ENCODE measurements at regions not wholly inside any gene's neighbourhood (a gene's known extent, or its start where the extent isn't known, plus 50 kb on each side); places are given as distances from the start of the nearest gene placed in this dataset.

DNA sequence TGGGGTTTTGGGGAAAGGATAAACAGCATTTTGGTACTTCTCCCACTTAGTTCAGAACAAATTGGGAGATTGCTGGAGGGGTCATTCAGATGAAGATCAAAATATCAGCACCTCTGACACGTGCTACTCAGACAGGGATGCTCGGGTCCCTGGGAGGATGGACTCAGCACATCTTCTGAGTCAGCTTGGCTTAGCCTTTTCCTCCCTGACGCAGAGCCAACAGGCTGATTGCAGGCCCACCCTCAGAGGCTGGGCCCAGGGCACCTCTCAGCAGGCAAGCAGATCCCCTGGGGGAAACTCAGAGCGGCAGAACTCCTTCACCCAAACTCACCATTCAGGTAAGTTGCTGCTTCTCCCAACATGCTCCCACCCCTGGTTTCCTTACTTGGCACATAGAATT lies 304.9 kb downstream of the TLE3 start:
- no peak for DNase-seq (ENCODE audit: low read depth, low spot score)

DNA sequence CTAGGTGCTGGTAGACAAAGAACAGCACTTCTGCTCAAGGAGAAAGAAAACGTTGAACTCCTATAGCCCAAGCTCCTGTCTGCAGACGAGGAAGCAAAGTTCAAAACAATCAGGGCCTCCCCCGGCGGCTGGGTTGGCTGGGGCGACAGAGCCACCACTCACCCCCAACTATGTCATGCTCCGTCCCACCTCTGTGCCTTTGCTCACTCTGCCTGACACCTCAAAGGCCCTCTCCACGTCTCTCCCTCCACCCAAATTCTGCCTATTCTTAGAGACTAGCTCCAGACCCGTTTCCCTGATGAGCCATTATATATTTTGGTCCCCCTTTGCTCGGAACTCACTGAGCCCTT lies 304.3 kb downstream of the TLE3 start:
- DNase-seq (ENCODE audit: low read depth, low spot score), result no peak

DNA sequence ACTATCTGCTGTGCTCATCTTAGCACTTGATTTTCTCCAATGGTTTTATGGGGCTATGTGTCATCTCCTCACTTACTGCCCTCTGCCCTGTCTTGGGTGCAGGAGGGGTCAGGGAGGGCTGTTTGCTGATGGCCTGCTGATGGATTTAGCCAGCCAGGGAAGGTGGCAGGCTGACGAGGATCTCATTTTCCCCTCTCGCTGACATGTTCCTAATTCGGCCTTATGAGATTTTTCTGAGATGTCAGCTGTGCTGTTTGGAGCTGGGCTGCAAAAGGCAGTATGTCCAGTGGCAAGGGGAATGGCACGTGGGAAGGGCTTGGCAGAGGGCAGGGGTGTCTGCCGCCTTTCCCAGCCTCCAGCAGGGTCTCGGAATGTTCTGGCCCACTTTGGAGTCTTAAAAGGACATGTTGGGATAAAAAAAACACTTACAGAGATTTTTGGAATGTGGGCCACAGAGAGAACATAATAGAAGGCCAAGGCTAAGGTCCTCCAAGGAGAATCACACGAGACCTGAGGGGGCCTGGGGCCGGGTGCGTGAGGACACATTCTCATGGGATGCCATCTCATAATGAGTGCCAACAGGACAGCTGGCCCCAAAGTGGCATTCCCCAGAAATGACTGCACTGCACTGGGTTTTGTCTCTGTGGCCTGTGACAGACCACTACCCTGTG lies 303.8 kb downstream of the TLE3 start:
- no peak for DNase-seq (ENCODE audit: low read depth, low spot score)

DNA sequence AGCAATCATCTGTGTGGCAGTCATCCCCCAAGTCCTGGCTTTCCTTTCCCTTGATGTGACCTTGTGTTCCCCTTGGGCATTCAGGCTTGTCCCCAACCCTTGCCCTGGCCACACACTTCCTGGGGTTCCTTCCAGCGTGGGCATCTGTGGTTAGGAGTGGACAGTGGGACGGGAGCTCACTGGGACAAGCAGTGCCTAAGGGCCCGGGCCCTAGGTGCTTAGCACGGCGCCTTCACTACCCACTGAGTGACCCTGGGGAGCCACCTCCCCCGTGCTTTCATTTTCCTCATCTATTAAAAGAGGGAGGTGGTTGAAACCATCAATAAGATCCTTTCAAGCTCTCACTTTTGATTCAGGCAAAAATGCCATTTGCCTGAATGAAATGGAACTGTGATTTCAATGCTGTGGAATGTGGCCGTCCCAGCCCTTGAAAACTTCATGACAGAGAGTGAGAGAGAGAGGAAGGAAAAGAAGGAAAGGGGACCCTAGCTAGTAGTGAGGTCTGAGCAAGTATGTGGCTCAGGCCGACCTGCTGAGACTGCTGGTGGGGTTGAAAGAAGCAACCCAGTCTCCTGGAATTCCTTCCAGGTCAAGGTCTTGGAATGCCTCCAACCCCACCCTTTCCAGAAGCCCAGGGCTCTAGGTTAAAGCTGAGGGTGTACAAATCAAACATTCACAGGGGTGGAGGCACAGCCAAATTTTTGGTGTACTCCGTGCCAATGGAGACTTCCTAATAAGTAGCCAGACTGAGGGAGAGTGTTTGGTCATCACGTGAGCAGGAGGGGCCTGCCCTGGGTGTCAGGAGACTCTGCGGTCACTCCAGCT lies 302.9 kb downstream of the TLE3 start:
- DNase-seq (ENCODE audit: low read depth, low spot score), result no peak

DNA sequence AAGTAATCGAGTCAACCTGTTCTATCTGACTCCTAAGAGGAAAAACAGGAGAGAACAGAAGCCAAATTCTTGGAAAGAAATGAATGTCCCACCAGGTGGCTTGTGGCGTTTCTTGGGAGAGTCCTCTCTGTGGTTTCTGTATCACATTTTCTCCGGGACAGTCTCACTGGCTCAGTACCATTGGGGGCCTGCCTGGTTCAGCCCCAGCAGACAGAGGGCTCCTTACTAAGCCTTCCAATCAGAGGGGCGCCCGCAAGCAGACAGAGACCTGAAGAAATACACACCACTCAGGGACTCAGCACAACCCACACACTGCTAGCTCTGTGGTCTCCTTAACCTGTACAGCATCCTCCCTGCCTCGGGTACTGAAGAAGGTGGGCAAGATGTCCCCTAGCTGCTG lies 302.1 kb downstream of the TLE3 start:
- no peak for DNase-seq (ENCODE audit: low read depth, low spot score)

DNA sequence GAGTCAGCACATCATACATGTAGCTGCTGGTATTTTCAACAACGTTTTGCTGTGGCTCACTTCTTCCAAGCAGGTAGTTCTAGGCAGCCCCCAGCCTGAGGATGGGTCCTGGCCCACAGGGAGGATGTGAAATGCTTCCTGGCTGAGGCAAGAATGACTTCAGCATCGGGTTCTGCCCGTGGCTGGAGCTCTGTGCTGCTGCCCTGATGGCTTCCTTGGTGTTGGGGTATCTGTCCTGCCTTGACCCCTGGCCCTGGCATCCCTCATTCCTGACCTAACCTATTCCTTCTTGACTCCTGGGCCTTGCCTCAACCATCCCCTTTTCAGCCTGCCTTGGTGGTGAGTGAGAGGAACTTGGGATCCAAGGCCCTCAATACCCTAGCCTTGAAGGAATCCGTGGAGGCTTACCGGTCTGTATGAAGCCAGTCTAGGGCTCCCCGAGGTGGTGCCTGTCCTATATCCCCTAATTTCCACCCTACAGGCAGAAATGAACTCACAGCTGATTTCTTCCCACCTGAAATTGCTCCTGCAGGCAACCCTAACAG lies 300.6 kb downstream of the TLE3 start:
- DNase-seq (ENCODE audit: low read depth, low spot score), result no peak

DNA sequence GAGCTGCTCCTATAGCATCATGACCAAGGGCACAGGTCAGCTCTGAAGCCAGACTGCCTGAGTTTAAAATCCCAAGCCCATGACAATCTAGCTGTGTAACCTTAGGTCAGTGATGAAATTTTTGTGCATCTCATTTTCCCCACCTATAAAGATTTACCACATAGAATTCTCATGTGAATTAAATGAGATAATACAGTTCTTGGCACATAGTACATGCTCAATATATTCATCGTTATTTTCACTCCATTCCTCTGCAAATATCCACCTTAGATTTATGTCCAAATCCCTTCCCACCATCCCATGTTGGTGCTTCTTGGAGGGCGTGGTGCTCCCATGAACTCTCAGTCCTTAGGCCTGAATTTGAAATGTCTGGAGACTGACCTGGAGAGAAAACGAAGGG lies 300.1 kb downstream of the TLE3 start:
- no peak for DNase-seq (ENCODE audit: low read depth, low spot score)

DNA sequence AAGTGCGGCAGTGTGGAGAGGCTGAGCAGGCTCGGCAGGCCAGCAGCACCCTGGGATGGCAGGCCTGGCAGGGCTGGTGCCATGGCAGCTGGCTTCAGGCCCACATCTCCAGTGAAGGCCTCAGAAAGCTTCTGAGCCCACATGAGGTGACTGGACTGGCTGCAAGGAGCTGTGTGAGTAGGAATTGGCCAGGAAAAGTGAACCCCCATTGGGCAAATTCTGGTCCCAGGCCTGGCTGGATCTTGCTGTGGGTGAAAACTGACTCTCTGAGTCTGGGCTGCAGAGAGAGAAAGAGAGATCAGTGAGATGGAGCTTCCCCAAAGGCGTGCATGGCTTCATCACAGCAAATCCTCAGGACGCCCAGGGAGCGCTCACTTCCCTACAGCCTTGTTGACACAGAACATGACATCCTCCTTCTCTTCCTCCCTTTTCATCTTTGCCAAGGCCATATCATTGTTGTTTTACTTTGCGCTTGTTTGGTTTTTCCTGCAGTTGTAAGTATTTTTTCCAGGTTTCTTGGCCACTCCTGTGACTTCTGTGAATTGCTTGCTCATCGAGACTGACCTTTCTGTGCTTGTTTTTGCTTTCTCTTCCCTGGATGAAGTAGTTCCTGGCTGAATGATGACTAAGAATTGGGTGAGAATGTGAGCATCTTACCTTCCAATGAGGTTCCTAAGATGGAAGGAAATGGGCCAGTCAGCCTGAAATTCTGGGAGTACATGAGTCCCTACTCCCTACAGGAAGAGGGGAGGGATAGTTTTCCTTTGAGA lies 299.1 kb downstream of the TLE3 start:
- no peak for DNase-seq (ENCODE audit: low read depth, low spot score)

DNA sequence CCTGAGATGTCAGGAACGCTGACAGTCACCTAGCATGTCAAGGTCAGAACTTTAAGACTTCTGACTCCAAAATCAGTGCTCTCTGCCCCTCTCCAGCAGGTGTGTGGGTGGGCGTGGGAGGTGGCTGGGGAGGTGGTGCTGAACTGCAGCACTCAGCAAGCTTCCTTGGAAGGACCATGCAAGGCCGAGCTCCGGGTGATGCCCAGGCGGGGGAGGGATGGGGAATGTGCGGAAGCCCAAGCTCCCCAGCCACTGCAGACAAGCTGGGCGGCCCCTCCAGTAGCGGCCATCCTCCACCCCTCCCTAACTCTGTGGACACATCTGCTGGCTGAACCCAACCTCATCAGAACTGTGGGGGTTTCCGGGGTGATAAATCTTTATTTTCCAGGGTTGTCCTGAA lies 296.6 kb downstream of the TLE3 start:
- no peak for DNase-seq (ENCODE audit: low read depth, low spot score)

DNA sequence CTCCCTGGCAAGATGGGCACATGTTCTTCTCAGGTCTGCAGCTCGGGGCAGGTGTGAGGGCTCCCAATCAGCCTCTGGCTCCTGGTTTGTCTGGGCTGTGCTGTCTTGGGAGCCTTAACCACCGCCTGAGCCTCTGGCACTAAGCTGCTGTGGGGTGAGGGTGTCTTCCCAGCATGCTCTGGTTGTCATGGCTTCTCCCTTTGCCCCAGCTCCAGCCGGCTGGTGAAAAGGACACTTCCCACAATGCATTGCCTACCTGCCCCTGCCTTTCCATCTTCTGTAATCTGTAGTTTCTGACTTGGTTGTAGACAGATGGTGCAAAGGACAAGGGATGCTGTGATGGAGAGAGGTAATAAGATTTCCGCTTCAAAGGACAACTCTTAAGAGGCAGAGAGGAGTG lies 295.3 kb downstream of the TLE3 start:
- no peak for DNase-seq (ENCODE audit: low read depth, low spot score)

DNA sequence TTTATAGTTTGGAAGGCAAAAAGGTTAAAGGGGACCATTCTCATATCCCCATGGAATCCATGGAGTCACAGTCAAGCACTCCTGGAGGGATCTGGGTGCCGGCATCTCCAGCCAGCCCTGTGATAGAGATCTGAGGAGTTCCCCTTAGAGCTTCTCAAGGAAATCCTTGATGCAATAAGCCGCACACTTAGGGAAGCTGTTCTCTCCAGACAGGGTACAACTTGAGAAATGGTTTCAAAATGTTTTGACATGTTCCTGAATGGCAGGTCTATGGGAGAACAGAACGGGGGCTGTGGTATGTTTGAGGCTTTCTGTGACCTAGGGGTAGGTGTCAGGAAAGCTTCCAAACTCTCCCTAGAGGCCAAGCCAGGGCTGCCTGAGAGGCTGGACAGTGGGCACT lies 292.9 kb downstream of the TLE3 start:
- no peak for DNase-seq (ENCODE audit: low read depth, low spot score)

DNA sequence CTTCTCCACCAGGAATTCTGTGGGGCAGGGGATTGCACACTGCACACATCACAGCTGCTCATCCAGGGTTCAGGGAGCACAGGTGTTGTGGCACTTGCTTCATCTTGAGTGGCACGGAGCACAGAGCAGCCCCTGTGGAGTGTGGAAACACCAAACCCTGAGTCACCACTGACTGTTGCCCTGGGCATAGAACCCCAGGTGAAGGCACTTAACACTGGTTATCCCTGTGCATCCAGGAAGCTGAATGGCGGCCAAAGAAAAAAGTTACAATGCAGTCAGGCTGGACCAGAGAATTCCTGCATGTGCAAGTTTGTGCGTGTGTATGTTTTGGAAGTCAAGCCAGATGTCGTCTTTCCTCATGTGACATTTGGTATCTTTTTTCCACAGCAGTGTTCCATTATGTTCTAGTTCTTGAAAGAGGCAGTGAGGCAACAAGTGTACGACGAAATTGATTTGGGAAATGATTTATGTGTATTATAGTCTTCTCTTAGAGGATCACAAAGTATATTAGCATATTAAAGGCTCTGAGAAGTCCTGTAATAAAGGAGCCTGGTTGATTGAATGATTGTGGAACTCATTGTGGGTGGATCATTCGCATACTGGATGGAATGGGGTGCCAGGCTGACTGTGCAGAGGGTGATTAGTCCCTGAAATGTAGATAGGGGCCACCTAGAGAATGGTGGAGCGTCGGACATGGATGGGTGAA lies 292.3 kb downstream of the TLE3 start:
- DNase-seq (ENCODE audit: low read depth, low spot score), result no peak

DNA sequence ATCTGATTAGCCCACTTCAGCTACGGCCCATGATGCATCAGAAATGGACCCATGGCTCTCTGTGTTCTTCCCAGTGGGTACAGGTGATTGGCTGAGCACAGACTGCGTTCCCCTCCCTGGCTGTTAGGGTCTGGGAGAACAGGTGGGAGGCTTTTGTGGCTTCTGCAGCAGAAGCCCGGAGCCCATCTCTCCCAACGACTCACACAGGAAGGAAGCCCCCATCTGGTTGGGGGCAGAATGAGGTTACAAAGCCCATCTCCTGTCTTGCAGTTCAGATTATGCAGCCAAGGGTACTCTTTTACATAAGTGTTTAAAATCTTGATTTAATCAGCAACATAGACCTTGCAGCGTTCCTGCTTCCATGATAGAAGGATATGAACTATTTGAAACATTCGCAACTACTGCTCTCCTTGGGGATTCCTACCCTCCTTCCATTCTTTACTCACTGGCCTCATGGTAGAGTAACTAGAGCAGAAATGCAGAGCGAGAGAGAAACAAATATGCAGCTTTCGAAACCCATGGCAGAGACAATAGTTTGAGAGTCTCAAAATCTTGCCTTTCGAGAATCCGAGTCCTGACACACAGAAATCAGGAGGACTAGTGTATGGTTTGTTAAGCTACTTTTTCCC lies 291.3 kb downstream of the TLE3 start:
- DNase-seq (ENCODE audit: low read depth, low spot score), result no peak

DNA sequence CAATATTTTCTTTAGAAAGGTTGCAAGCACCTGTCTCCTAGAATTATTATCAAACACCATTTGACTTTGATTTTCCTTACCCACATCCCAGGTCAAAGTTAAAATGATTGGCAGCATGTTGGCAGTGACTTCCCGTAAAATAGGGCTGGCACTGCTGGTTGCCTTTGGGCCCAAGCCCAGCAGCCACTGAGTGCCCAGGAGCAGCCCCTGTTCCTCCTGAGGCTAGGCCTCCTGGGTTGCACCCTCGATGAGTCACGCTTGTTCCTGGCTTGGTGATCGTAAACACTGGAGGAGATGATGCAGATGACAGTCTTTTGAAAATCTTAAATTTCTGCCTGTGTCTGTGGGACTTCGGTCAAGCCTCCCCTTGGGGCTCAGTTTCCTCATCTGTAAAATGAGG lies 290.0 kb downstream of the TLE3 start:
- DNase-seq (ENCODE audit: low read depth, low spot score), result no peak

DNA sequence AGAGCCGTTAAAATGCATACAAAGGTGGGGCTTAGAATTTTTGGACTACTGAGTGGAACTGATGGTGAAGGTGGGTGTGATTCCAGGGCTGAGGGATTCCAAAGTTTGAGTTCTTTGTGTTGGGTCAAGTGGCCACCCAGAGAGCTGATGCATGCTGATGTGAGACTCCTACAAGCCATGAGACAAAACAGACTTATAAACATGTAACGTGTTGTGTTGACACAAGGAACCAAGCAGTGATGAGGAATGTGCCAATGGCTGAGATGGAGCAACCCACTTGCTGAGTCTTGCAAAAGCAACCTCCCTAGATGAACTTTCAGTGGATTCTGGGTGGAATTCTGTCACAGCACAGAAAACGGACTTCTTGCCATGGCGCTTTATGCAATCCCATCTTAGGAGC lies 289.0 kb downstream of the TLE3 start:
- DNase-seq (ENCODE audit: low read depth, low spot score), result no peak

DNA sequence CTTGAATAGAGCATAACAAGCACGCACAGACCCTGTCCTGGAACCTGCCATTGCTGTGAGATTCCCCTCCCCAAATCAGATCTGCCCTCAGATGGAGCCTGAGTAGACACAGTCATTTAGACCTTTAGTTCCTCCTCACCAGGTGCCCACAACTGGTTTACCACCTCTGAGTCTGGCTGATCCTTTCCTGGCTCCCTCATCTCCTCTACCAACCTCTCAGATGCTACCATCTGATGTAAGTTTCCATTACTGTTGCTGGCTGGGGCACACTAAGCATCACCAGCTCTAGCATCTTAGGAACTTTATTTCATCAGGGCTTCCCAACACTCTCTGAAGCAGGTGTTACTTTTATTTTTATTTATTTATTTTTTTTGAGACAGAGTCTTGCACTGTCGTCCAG lies 288.3 kb downstream of the TLE3 start:
- DNase-seq (ENCODE audit: low read depth, low spot score), result no peak

DNA sequence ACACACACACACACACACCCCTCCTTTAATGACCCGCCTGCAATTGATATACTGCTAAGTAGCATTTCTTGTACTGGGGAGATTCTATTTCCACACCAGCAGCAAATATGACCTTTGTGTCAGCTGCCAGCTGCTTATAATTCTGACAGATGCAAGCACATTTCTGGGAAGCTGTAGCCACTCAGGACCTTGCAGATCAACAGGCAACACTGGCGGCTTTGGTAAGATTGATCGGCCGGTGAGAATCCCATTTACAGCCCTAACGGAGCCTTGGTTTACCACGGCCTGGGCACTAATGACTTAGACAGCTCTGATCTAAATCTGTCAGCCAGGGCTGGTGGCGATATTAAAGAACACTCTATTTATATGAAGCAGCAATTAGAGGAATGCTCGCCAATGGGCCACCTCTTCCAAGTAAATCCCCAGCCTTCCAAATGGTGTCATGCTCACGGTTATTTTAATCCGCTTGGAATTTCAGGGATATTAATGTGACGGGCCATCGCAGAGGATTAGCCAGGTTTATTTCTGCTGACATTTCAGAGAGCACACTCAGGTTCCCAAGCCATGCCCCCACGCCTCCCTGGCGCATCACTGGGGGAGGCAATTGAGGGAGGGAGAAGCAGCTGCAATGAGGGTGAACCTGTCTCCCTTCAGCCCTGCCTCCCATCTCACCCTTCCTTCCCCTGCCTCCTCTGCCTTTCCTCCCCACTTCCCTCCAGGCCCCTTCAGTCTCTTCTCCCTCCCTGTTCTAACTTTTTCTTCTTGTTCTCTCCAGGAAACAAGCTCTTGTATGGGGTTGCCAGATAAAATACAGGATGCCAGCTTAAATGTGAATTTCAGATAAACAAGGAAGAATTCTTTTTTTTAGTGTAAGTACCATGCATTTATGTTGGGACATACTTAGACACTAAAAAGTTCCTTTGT lies 287.0 kb downstream of the TLE3 start:
- DNase-seq (ENCODE audit: low read depth, low spot score), result no peak

DNA sequence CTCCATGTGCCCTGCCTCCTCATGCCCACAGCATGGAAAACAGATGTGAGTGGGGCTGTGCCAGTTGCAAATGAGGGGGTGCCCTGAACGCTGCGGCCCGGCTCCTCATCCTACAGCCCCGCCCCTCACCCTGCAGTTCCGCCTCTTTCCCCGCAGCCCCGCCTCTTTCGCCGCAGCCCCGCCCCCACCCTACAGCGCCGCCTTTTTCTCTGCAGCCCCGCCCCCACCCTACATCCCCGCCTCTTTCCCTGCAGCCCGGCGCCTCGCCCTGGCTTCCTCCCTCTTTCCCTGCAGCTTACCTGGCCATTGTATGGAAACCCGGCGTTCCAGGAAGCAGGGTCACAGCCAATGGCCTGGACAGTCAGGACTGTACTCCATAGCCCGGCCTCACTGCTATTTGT lies 284.9 kb downstream of the TLE3 start:
- no peak for DNase-seq (ENCODE audit: low read depth, low spot score)

DNA sequence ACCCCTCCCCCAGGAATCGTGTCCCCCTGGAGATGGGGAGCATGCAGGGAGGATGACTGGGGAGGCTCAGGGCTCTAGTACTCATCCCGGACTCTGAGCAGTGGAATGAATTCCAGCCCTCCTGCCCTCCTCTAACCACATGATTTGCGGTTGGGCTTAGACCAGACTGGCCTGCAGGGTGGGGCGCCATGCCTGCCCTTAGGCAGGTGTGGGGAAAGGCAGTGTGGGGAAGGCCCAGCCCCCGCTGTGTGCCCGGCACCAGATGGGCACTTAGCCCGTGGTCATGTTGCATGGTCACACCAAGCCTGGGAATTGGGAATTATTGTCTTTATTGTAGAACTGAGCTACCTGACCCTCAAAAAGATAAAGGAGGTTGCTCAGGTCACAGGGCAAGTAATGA lies 283.8 kb downstream of the TLE3 start:
- DNase-seq (ENCODE audit: low read depth, low spot score), result no peak

DNA sequence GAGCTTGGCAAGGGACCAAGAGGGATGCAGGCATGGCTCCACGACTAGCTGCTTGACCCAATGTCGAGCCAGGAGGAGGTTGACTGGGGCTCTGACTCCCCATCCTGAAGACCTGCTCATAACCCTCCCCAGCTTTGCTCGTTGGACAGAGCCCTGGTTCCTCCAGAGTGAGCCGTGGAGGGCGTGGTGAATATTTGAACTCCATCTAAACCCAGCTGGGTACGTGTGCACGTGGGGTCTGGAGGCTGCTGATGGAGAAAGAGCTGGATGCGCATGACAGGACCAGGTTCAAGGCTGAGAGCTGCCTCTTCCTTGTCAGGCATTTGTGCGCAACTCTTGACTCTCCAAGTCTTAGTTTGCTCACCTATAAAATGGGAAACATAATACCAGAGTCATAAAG lies 282.8 kb downstream of the TLE3 start:
- DNase-seq (ENCODE audit: low read depth, low spot score), result no peak
